ENCODE measurements at regions not wholly inside any gene's neighbourhood (a gene's known extent, or its start where the extent isn't known, plus 50 kb on each side); places are given as distances from the start of the nearest gene placed in this dataset.

DNA sequence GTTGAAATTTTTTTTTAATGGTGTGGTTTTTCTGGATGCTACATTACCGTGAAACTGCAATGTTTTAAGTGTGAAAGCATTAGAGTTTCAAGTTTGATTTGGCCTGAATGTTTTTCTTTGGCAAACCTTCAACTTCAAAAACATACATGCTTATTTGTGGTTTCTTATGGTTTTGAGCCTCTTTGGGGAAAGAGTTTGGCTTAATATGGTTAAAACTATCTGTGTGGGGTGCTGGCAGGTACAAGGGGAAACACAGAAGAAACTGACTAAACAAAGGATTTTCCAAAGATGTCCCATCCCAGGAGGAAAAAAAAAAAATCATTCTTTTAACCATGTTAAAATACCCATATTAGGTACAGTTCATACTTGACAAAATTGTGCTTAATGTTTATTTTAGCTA, 121.1 kb downstream of the HGF start:
- no peak for DNase-seq

DNA sequence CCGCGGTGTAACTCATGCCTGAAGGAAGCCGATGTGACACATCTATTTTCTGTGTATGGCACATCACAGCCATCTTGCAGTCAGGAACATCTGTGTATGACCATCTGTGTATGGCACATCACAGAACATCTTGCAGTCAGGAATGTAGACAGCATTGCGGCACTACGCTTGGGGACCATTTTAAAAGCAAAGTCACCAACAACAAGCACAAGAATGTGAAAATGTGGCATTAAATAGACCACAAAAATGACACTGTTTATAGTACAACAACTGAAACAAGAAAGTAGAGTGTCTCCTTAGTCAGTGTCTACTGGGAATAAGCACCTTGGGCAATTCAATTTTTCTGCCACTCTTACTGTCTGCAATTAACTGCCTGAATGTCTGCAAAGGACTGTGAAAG, 124.4 kb downstream of the HGF start:
- DNase-seq = no peak

DNA sequence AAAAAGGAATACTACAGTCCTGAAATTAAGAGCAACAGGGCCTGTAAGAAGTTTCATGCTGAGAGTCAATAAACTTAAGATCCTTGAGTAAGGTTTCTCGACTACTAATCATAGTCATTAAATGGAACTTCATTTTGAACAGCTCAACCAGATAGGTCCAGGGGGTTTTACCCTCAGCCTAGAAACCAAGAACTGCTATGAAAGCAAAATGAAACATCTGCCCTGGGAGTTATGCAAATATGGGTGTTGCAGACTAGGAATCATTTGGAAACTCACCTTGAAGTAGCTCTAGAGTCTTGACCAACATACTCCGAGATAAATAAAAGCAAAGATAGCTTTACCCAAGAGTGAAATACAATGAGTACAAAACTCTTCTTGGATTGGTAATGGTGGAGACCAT, 128.0 kb downstream of the HGF start:
- DNase-seq = no peak

DNA sequence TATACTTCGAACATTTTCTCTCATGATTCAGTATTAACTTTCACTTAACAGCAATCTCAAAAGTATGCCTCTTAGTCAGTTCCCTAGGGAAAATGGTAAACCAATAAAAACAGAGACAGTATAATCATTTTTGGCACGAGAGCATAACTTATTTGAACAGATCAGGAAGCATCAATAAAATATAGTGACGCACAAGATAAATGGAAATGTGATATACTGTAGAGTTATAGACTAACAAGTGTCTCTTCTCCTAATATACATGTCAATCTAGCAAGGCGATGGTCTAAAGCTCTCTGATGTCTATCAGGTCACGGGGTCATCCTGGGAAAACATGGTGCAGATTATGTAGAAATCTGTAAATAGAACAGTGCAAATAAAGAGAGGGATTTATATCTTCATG, 131.6 kb downstream of the HGF start:
- DNase-seq = no peak

DNA sequence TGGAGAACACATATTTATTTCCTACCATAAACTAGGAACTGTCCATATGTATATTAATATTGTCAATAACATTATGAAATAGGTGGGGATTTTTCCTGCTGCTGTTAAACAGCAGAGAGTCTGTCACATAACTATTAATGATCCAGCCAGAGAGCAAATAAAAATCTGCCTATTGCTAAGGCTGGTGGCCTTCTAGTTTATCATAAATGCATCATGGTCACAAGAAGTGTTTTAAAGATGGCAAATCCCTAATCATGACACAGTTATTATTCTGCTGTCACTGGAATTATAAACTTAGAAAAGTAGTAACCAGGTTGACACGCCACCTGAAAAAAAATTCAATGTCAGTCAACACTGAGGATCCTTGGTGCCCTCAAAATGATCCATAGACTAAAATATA, 132.3 kb downstream of the HGF start:
- DNase-seq = no peak

DNA sequence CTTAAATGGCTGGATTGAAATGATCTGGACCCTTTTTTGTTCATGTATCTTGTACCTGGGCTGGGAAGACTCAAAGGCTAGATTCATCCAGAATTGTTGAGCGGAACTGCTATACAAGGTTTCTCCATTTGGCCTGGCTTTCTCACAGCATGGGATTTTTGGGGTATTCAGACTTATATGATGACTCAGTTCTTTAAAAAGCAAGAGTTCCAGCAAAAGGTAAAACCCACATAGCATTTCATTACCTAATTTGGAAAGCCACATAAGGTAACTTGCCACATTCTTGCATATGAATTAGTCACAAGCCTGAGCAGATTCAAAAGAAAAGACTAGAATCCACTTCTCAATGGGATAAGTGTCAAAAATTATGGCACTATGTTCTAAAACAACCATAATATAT, 137.4 kb downstream of the HGF start:
- no peak for DNase-seq

DNA sequence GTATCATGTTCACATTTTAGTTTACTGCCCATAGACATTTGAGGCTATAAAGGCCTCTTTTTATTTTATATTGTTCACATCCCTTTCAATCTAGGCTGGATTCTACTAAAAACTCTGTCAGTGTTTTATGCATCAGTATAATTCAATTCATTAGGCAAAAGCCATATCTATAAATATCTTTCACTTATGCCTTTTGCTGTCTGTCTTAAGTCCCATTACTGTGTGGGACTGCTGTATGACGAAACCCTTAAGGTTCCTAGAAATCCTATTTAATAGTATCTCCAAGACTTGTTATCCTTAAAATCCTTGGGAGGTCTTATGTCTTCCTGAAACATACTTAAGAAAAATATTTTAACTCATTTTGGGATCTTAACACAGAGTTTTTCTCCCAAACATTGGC, 139.2 kb downstream of the HGF start:
- DNase-seq = no peak

DNA sequence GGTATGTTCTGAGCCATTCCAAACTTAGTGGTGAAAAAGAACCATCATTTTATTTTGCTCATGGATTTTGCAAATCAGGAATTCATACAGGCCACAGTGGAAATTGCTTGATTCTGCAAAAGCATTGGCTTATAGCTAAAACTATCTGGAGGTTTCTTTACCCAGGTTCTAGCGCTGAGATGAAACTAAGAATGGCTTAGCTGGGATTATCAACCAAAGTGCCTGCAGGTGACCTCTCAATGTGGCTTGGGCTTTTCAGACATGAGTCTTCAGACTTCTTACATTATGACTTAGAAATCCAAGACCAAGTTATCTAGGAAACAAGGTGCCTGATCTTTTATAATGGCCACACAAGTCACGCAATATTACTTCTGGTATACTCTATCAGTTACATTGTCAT, 140.1 kb downstream of the HGF start:
- no peak for DNase-seq

DNA sequence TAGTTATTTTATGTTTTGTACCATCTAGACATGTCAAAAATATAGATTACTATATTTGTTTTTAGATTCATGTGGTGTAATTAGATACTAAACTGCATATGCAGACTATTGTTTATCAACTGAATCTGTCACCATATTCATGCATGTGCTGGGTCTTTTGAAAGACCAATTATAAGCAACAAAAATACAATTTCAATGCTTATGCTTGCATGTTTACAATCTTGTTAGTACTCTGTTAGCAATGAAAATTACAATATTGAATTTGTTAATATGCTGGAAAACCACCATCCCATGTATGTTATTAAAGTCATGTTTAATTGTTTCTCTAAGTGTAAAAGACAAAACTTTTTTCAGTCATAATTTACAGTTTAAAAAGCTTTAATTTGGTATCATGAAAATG, 140.9 kb downstream of the HGF start:
- no peak for DNase-seq

DNA sequence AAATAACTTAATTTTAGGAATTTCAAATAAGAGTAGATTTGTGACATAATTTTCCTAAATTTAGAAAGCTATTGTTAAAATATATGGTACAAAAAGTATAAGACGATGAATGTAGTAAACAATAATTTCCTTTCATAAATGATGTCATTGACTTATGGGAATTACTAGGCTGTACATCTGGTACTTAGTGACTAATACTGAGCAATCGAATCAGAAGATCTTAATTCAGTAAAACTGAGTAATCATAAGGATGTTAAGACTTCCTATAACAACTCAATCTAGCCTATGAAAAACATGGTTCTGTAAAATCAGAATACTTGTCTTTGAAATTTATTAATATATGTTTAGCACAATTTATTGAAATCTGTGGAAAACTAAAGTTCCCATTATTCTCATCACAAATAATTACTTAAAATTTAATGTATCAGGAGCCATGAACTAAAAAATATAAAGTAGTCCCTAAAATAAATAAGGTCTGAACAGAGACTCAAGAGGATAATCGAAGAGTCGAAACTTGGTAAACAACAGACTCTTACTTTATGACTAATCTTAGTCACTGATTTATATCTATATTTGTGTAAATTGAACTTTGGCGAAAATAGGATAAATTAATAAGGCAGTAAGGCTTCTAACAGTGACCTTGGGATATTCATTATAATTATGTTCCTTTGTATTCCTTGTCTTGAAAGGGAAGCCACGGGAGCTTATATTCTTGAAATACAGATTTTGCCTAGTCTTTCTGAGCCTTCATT, 142.1 kb downstream of the HGF start:
- no peak for DNase-seq

DNA sequence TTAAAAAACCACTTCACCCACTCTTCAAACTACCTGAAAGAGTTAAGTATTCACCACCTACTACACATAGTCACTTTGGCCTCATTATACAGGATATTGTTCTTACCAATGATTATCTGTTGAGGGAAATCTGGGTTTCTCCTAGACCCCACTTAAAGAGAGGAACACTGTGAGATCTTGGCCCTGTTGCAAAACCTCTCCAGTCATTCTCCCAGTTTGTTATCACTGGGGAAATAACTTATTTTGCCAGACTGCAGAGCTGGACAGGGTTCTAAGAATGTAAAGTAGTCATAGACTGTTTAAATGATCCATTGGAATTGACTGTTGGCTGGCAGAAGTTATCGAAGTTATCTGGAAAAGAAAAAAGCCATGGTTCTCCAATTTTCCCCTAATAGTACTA, 143.8 kb downstream of the HGF start:
- DNase-seq = no peak

DNA sequence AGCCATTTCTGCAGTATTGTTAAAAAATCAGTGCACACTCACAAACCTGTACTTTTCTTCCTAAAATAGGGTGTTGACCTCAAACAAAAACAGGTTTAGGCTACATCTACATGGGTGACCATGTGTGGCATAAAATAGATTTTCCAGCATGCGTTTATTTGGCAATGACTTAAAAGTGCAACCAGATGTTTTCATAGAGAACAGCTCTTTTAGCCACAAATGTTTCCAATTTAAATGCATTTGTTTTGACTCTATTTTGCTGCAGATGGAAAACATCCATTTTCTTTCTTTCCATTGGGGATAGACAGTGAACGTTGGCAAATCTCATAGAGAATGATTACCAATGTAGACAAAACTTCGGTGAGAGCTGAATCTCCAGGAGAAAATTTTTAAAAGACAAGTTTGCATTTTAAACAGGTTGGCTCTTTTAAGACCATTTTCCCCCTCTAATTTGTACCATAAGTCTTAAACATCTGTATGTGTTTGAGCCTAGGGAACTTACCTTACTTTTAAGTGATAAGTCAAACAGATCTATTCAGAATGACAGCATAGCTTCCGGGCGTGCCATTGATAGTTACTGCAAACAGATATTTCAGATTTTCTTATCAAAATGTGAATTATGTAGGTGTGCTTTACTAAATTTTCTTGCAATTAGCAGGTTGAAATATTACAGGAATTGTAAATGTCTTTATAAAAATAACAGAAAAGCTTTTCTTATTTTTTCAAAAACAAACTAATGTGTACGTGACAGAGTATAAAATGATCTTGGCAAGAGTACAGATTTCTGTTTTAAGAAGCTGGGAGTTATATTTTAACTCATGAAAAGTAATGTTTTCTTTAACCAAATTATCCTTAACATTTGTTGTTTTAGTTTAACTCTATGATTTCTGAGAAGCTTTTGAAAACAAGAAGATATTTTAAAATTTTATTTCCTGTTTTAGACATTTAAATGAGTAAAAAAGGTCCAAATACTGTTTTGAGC, 144.9 kb downstream of the HGF start:
- no peak for DNase-seq

DNA sequence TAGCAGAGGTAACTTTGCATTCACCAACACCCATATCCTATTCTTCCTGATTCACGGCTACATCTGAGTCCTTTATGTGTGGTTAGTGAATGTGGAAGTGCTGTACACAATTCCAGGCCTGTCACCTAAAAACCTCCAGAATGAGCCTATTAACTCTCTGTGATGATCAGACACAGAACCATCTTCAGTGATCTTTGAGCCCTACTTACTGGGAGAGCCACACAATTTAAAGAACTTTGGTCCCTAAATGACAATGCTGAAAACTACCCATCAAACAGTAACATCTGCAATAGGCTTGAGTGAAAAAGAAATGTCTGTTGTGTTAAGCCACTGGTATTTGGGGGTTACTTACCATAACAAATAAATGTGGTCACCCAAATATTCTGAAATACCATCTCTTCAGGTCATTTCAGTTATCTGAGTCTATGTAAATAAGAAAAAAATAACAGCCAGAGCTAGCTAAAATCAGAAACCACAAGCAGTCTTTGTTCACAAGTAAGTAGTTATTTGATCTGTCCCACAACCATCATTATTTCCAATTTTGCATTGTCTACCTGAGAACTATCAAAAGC, 145.7 kb downstream of the HGF start:
- DNase-seq = no peak

DNA sequence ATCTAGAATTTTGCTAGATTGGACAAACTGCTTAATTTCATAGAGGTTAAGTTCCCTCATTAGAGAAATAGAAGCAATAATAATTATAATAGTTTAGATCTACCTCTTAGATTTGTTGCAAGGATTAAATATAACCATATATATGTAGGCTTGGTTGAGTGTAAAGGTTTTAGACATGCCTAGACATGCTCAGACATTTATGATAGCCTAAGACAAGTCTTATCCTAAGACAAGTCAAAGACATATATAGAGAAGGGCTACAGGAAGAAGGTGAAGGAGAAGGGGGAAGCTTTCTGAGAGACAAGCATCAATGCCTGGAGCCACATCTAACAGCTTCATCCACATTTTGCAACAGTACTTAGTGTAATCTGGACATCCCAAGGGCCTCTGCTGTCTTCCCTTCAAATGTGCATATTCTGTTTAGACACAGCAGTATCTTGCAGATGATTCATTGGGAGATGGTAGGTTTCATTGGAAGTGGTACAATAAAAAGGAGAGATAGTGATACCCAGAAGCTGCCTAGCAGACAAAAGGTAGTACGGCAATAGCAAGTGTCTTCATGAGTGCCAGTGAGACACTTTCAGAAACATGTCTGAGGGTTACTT, 146.5 kb downstream of the HGF start:
- DNase-seq = no peak

DNA sequence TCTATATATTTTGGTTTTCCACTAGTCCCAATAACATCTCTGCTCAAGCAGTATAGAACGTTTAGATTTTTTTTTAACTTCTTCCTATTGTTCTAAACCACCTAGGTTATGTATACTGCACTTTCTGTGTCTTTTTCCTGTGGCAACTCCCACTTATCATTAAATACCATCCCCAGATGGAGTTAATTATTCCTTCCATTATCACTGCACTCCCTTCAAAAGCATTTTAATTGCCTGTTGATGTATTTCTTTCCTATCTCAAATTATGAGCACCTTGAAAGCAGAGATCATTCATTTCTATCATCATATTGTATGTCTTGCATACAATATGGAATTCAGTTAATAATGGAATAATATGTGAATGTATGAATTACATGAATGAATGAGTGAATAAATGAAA, 148.0 kb downstream of the HGF start:
- no peak for DNase-seq

DNA sequence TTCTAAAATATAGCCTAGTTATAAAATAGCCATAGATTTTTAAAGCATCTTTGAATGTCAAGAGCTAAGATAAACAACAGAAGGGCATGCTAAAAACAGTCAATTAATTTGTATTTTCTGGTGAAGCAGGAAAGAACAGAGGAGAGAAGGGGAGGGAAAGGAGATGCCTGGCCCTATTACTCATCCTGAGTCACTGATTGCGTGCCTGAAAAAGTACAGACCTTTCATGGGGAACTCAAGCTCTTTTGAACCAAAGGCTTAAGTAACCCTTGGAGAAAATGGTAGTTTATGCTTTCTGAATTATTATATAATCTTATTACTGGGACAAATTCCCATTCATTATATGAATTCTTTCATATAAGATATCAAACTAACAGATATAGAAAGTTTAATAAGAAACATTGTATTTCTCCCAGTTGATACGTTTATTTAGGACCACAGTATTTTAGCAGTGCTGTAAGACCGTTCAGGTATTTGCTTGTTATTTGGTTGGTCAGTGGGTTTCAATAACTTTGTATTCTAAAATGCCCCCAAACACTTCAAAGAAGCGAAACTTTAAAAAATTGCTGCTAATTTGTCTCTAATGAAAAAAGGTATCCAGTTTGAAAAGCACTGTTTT, 151.3 kb downstream of the HGF start:
- DNase-seq = no peak

DNA sequence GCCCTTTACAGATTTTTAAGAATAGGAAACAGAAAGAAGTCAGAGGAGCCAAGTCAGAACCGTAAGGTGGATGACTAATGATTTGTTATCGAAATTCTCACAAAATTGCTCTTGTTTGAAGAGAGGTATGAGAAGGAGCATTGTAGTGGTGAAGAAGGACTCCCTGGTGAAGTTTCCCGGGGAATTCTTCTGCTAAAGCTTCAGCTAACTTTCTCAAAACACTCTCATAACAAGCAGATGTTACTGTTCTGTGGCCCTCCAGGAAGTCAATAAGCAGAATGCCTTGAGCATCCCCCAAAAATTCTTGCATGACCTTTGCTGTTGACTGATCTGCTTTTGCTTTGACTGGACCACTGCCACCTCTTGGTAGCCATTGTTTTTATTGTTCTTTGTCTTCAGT, 152.9 kb downstream of the HGF start:
- DNase-seq = no peak

DNA sequence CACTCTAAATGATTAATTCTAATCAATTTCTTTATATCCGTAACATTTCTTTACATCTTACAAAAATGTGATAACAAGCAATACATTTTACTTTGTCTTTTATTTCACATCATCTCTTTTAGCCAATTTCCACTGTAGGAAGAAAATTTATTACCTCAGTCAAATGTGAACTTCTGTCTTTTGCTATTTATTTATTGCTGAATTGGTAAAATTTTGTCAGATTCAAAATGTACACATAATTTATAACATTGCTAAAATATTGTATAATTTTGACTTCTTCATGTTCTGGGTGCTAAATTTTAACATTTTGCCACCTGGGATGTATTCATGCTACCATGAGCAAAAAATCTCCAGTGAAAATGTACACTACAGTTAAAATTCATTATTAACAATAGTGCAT, 158.0 kb downstream of the HGF start:
- DNase-seq = no peak

DNA sequence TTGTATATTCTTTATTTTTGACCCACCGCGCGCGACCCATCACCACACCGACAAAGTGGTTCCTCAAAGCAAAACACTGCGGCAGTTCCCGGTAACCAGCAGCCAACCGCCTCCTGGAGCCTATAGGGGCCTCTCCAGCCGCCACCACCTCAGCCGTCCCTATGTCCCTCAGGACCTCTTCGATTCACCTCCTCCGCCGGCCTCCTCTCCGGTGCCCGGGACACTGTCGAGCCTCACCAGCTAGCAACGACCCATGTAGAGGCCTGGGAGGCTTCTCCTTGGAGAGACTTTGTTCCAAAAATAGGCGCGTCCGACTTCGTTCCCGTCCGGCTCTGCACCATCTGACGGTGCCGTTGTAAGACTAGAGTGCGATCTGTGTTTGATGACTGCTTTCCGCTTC, 158.8 kb downstream of the HGF start:
- DNase-seq = no peak

DNA sequence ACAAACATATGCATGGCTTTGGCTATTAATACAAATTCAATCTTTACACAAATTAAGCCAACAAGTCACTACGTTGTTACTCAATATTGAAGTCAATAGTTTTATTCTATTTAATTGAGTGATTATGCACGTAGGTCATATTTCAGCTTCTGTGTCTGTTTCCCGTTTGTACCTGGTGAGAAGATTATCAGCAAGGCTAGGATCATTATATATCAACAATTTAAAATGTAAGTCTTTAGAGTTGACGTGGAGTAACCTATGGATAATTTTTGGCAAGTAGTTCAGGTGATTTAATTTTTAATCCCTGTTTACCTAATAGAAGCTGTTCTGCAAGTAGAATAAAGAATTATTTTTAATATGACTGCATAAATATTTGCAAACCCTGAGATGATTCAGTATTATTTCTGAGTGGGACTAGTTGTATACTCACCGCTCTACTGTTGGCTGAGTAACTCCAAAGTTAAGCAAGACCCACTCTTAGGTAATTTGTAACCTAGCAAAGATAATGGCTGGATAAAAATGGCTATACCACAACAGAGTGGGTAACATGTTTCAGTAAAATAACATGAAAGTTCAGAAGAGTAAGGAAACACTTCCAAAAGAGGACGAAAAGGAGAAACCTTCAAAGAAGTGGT, 161.0 kb downstream of the HGF start:
- DNase-seq = no peak

DNA sequence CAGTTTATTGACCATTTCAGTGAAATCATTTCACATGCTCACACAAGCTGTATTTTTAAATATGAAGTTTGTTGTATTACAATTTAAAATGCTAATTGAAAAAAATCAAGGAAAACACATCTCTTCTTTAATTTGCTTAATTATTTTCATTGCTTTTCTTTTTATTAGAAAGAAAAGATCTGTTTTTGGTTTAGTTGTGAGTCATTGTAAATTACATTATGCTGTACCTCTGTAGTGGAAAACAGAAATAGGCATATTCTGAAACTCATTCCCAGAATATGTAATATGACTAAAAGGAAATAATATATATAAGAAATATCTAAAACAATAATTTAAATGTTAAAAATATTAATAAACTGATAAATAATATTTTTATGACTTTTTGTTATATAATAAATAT, 161.9 kb downstream of the HGF start:
- DNase-seq = no peak

DNA sequence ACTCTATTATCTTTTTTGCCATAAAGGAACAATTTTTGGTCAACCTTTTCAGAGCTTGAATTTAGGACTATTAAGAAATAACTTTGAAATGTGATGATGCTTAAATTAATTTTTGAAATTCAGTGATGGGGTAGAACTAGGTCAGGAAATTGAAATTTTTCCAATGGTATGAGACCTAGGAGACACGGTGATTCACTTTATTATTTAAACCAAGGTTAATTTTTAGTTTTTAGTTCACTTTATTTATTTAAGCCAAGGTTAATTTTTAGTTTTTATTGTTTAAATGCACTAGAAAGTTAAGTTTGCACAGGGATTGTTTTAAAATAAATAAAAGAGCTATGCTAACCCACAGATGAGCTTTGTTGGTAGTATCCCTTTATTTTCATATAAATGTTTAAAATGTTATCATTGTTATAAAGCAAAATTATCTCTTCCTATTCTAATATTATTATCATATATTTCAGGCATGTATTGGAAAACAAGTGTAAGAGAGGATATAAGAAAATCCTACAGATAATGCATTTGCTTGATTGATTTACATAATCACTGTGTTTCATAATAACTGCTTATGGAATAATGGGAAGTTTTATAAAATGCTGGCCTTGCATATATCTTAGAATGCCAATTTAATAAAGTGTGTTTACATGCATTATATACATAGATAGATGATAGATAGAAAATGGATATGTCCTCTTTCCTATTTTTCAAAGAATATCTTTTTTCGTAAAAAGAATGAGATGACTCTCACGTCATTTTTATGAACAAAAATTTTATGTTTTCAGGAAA, 163.6 kb downstream of the HGF start:
- no peak for DNase-seq
